Calu3 (cell line): ENCODE measurements at regions not wholly inside any gene's neighbourhood (a gene's known extent, or its start where the extent isn't known, plus 50 kb on each side); places are given as distances from the start of the nearest gene placed in this dataset.

Source experiments
- BruUV-seq: library from RNA; stranded (reverse); fragments of 400-500 nt; replicated peaks from 2 replicates; lab custom pipeline; 2021; lab: Mats Ljungman, UMichigan
- CTCF ChIA-PET: fragments of 300-600 bp; sonication (Branson Sonifier 250); formaldehyde crosslinking; loops from one replicate; lab custom pipeline; 2022; ENCODE audit warnings: antibody characterized with exemption; lab: Charles Lee
- DNase-seq: peaks from one replicate; pipeline ENCODE4 v3.0.0; 2022
- H3K27ac Mint-ChIP-seq: one replicate; pipeline ENCODE4 v1.8.0; 2022; ENCODE audit warnings: mixed read lengths; ENCODE audit not compliant: unreplicated experiment
- H3K27me3 Mint-ChIP-seq: one replicate; pipeline ENCODE4 v1.8.0; 2022; ENCODE audit warnings: mixed read lengths; ENCODE audit not compliant: unreplicated experiment
- H3K36me3 Mint-ChIP-seq: one replicate; pipeline ENCODE4 v1.8.0; 2022; ENCODE audit warnings: mild to moderate bottlenecking, moderate library complexity, mixed read lengths; ENCODE audit not compliant: insufficient read depth, unreplicated experiment
- H3K4me1 Mint-ChIP-seq: one replicate; pipeline ENCODE4 v1.8.0; 2022; ENCODE audit warnings: mild to moderate bottlenecking, low read depth, mixed read lengths; ENCODE audit not compliant: unreplicated experiment
- H3K4me3 Mint-ChIP-seq: one replicate; pipeline ENCODE4 v1.8.0; 2022; ENCODE audit warnings: mild to moderate bottlenecking, low read depth, moderate library complexity, mixed read lengths; ENCODE audit not compliant: unreplicated experiment
- H3K9me3 Mint-ChIP-seq: one replicate; pipeline ENCODE4 v1.8.0; 2022; ENCODE audit warnings: low read depth, mixed read lengths; ENCODE audit not compliant: unreplicated experiment
- intact Hi-C: fragments of 100-400 bp; cut with micrococcal nuclease; formaldehyde crosslinking; loops from one replicate; pipeline ENCODE4 v1.10.0; 2022; ENCODE audit not compliant: unreplicated experiment
- TF ChIP-seq, protein P1 (sequence below): fragments of 200-600 bp; IDR thresholded peaks from one replicate; pipeline ENCODE4 v1.8.0; 2022; ENCODE audit warnings: antibody characterized with exemption; ENCODE audit not compliant: unreplicated experiment

GRCh38 chr6:94462231-94462630 is 1042.9 kb upstream of the EPHA7 start:
- Mint-ChIP-seq H3K4me1 (no peaks in the 10 kb centered on the region), H3K27ac (no peak overlapping the region), H3K27me3 (no peaks in the 10 kb centered on the region), H3K9me3 (peaks cover 4% of the 10 kb centered on the region), H3K4me3 (no peak overlapping the region), H3K36me3 (no peaks in the 10 kb centered on the region)
- no peak for DNase-seq
- CTCF ChIA-PET, result no interaction called here
- no TSS peak for BruUV-seq
- intact Hi-C loops, result no loop called here
- TF ChIP-seq, protein P1, sequence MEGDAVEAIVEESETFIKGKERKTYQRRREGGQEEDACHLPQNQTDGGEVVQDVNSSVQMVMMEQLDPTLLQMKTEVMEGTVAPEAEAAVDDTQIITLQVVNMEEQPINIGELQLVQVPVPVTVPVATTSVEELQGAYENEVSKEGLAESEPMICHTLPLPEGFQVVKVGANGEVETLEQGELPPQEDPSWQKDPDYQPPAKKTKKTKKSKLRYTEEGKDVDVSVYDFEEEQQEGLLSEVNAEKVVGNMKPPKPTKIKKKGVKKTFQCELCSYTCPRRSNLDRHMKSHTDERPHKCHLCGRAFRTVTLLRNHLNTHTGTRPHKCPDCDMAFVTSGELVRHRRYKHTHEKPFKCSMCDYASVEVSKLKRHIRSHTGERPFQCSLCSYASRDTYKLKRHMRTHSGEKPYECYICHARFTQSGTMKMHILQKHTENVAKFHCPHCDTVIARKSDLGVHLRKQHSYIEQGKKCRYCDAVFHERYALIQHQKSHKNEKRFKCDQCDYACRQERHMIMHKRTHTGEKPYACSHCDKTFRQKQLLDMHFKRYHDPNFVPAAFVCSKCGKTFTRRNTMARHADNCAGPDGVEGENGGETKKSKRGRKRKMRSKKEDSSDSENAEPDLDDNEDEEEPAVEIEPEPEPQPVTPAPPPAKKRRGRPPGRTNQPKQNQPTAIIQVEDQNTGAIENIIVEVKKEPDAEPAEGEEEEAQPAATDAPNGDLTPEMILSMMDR, result no peak

- no TSS peak for BruUV-seq
- Mint-ChIP-seq H3K9me3 (peaks cover 4% of the 10 kb centered on the region), H3K36me3 (no peaks in the 10 kb centered on the region), H3K4me3 (no peak overlapping the region), H3K27me3 (no peaks in the 10 kb centered on the region), H3K4me1 (no peaks in the 10 kb centered on the region), H3K27ac (no peak overlapping the region)
- intact Hi-C loops, result no loop called here
- TF ChIP-seq, protein P1, result no peak
- no peak for DNase-seq
- CTCF ChIA-PET, result no interaction called here
Measured at GRCh38 chr6:94456266-94456665, 1036.9 kb upstream of the EPHA7 start.

DNA sequence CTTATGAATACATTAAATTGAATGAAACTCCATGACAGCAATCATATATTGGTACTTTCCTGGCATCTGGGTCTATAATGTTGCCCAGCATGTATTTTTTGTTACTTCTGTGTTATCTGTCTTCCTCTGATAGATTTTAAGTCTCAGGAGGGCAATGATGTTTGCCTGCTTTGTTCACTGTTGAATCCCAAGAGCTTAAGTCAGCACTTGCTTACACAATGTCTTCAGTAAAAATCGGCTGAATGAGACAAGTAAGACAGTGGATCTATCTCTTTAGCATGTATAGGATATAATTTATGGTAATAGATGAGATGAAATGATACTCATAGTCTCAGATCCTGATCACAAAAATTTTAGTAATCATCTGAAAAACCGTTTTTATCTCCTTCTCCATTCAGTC is 1034.9 kb upstream of the EPHA7 start:
- Mint-ChIP-seq H3K27ac (no peak overlapping the region), H3K27me3 (no peaks in the 10 kb centered on the region), H3K9me3 (peaks cover 6% of the 10 kb centered on the region), H3K36me3 (no peaks in the 10 kb centered on the region), H3K4me3 (no peak overlapping the region), H3K4me1 (no peaks in the 10 kb centered on the region)
- DNase-seq, result no peak
- TF ChIP-seq, protein P1, result no peak
- CTCF ChIA-PET, result no interaction called here
- BruUV-seq, result no TSS peak
- intact Hi-C loops, result no loop called here

- H3K9me3 Mint-ChIP-seq, result peaks cover 6% of the 10 kb centered on the region
Measured at GRCh38 chr6:94446120-94446519, 1026.8 kb upstream of the EPHA7 start.

More at GRCh38 chr6:94446120-94446519, 1026.8 kb upstream of the EPHA7 start:
- no peak overlapping the region for H3K27ac Mint-ChIP-seq
- BruUV-seq, result no TSS peak
- no peak for DNase-seq
- H3K36me3 Mint-ChIP-seq, result no peaks in the 10 kb centered on the region
- TF ChIP-seq, protein P1, result no peak
- intact Hi-C loops, result no loop called here
- H3K4me1 Mint-ChIP-seq, result no peaks in the 10 kb centered on the region
- H3K27me3 Mint-ChIP-seq, result no peaks in the 10 kb centered on the region
- CTCF ChIA-PET, result no interaction called here
- H3K4me3 Mint-ChIP-seq, result no peak overlapping the region
